ENCODE measurements at regions not wholly inside any gene's neighbourhood (a gene's known extent, or its start where the extent isn't known, plus 50 kb on each side); places are given as distances from the start of the nearest gene placed in this dataset.

GRCh38 chr10:120749072-120749471, 102.1 kb upstream of the WDR11 start:
- H3K9ac ChIP-seq (ENCODE audit: insufficient read length, low read depth), result no peak overlapping the region
- no peaks in the 10 kb centered on the region for H3K36me3 ChIP-seq (ENCODE audit: insufficient read depth, insufficient read length, low read length)
- no peak for DNase-seq (ENCODE audit: low read depth, low spot score)
- no peaks in the 10 kb centered on the region for H3K9me3 ChIP-seq (ENCODE audit: insufficient read depth, low read length)
- TF ChIP-seq SUZ12 (IDR thresholded peaks at IDR 0.05; ENCODE audit: extremely low read depth, insufficient read depth, insufficient read length) (no peak), YY1 (IDR thresholded peaks at IDR 0.05; ENCODE audit: insufficient read depth, insufficient read length) (no peak), ZNF274 (IDR thresholded peaks at IDR 0.05; ENCODE audit: low read depth, low read length) (no peak)
- H3K4me1 ChIP-seq (ENCODE audit: insufficient read depth, insufficient read length), result no peaks in the 10 kb centered on the region
- no peak overlapping the region for H3K4me3 ChIP-seq (ENCODE audit: insufficient read length, low read depth)
- no peaks in the 10 kb centered on the region for H3K27me3 ChIP-seq (ENCODE audit: insufficient read depth, insufficient read length)

GRCh38 chr10:120749856-120750566, 101.2 kb upstream of the WDR11 start:
- Histone ChIP-seq H3K9me3 (ENCODE audit: insufficient read depth, low read length) (no peaks in the 10 kb centered on the region), H3K4me1 (ENCODE audit: insufficient read depth, insufficient read length) (no peaks in the 10 kb centered on the region), H3K9ac (ENCODE audit: insufficient read length, low read depth) (no peak overlapping the region), H3K36me3 (ENCODE audit: insufficient read depth, insufficient read length, low read length) (no peaks in the 10 kb centered on the region), H3K4me3 (ENCODE audit: insufficient read length, low read depth) (no peak overlapping the region), H3K27me3 (ENCODE audit: insufficient read depth, insufficient read length) (no peaks in the 10 kb centered on the region)
- DNase-seq (ENCODE audit: low read depth, low spot score), result no peak
- TF ChIP-seq SUZ12 (IDR thresholded peaks at IDR 0.05; ENCODE audit: extremely low read depth, insufficient read depth, insufficient read length) (no peak), YY1 (IDR thresholded peaks at IDR 0.05; ENCODE audit: insufficient read depth, insufficient read length) (no peak), ZNF274 (IDR thresholded peaks at IDR 0.05; ENCODE audit: low read depth, low read length) (no peak)

GRCh38 chr10:120755771-120756170, 95.4 kb upstream of the WDR11 start:
- no peak for DNase-seq (ENCODE audit: low read depth, low spot score)
- TF ChIP-seq SUZ12 (IDR thresholded peaks at IDR 0.05; ENCODE audit: extremely low read depth, insufficient read depth, insufficient read length) (no peak), YY1 (IDR thresholded peaks at IDR 0.05; ENCODE audit: insufficient read depth, insufficient read length) (no peak)
- Histone ChIP-seq H3K27me3 (ENCODE audit: insufficient read depth, insufficient read length) (no peaks in the 10 kb centered on the region), H3K9me3 (ENCODE audit: insufficient read depth, low read length) (no peaks in the 10 kb centered on the region), H3K36me3 (ENCODE audit: insufficient read depth, insufficient read length, low read length) (no peaks in the 10 kb centered on the region), H3K4me1 (ENCODE audit: insufficient read depth, insufficient read length) (no peaks in the 10 kb centered on the region), H3K9ac (ENCODE audit: insufficient read length, low read depth) (no peak overlapping the region), H3K4me3 (ENCODE audit: insufficient read length, low read depth) (no peak overlapping the region)

- H3K4me3 ChIP-seq (ENCODE audit: insufficient read length, low read depth), result no peak overlapping the region
- DNase-seq (ENCODE audit: low read depth, low spot score), result no peak
- H3K9me3 ChIP-seq (ENCODE audit: insufficient read depth, low read length), result no peaks in the 10 kb centered on the region
- H3K27me3 ChIP-seq (ENCODE audit: insufficient read depth, insufficient read length), result no peaks in the 10 kb centered on the region
- TF ChIP-seq YY1 (IDR thresholded peaks at IDR 0.05; ENCODE audit: insufficient read depth, insufficient read length) (no peak), ZNF274 (IDR thresholded peaks at IDR 0.05; ENCODE audit: low read depth, low read length) (no peak), SUZ12 (IDR thresholded peaks at IDR 0.05; ENCODE audit: extremely low read depth, insufficient read depth, insufficient read length) (no peak)
- no peaks in the 10 kb centered on the region for H3K4me1 ChIP-seq (ENCODE audit: insufficient read depth, insufficient read length)
- H3K36me3 ChIP-seq (ENCODE audit: insufficient read depth, insufficient read length, low read length), result no peaks in the 10 kb centered on the region
- no peak overlapping the region for H3K9ac ChIP-seq (ENCODE audit: insufficient read length, low read depth)
These were observed 90.9 kb upstream of the WDR11 start for GRCh38 chr10:120760253-120760652.

GRCh38 chr10:120761951-120762350, 89.2 kb upstream of the WDR11 start:
- Histone ChIP-seq H3K36me3 (ENCODE audit: insufficient read depth, insufficient read length, low read length) (no peaks in the 10 kb centered on the region), H3K27me3 (ENCODE audit: insufficient read depth, insufficient read length) (no peaks in the 10 kb centered on the region), H3K4me1 (ENCODE audit: insufficient read depth, insufficient read length) (peaks cover 4% of the 10 kb centered on the region), H3K4me3 (ENCODE audit: insufficient read length, low read depth) (no peak overlapping the region), H3K9ac (ENCODE audit: insufficient read length, low read depth) (no peak overlapping the region), H3K9me3 (ENCODE audit: insufficient read depth, low read length) (no peaks in the 10 kb centered on the region)
- TF ChIP-seq YY1 (IDR thresholded peaks at IDR 0.05; ENCODE audit: insufficient read depth, insufficient read length) (no peak), SUZ12 (IDR thresholded peaks at IDR 0.05; ENCODE audit: extremely low read depth, insufficient read depth, insufficient read length) (no peak), ZNF274 (IDR thresholded peaks at IDR 0.05; ENCODE audit: low read depth, low read length) (no peak)
- no peak for DNase-seq (ENCODE audit: low read depth, low spot score)

GRCh38 chr10:120765226-120765803, 85.8 kb upstream of the WDR11 start:
- DNase-seq (ENCODE audit: low read depth, low spot score), result peak; percentile 23
- no peaks in the 10 kb centered on the region for H3K9me3 ChIP-seq (ENCODE audit: insufficient read depth, low read length)
- TF ChIP-seq ZNF274 (IDR thresholded peaks at IDR 0.05; ENCODE audit: low read depth, low read length) (no peak), SUZ12 (IDR thresholded peaks at IDR 0.05; ENCODE audit: extremely low read depth, insufficient read depth, insufficient read length) (no peak), YY1 (IDR thresholded peaks at IDR 0.05; ENCODE audit: insufficient read depth, insufficient read length) (no peak)
- H3K4me1 ChIP-seq (ENCODE audit: insufficient read depth, insufficient read length), result peaks cover 4% of the 10 kb centered on the region
- H3K9ac ChIP-seq (ENCODE audit: insufficient read length, low read depth), result no peak overlapping the region
- H3K4me3 ChIP-seq (ENCODE audit: insufficient read length, low read depth), result no peak overlapping the region
- no peaks in the 10 kb centered on the region for H3K36me3 ChIP-seq (ENCODE audit: insufficient read depth, insufficient read length, low read length)
- no peaks in the 10 kb centered on the region for H3K27me3 ChIP-seq (ENCODE audit: insufficient read depth, insufficient read length)

- Histone ChIP-seq H3K4me3 (ENCODE audit: insufficient read length, low read depth) (no peak overlapping the region), H3K9ac (ENCODE audit: insufficient read length, low read depth) (no peak overlapping the region), H3K27me3 (ENCODE audit: insufficient read depth, insufficient read length) (no peaks in the 10 kb centered on the region), H3K36me3 (ENCODE audit: insufficient read depth, insufficient read length, low read length) (no peaks in the 10 kb centered on the region), H3K4me1 (ENCODE audit: insufficient read depth, insufficient read length) (peaks cover 4% of the 10 kb centered on the region), H3K9me3 (ENCODE audit: insufficient read depth, low read length) (no peaks in the 10 kb centered on the region)
- DNase-seq (ENCODE audit: low read depth, low spot score), result no peak
- TF ChIP-seq SUZ12 (IDR thresholded peaks at IDR 0.05; ENCODE audit: extremely low read depth, insufficient read depth, insufficient read length) (no peak), YY1 (IDR thresholded peaks at IDR 0.05; ENCODE audit: insufficient read depth, insufficient read length) (no peak), ZNF274 (IDR thresholded peaks at IDR 0.05; ENCODE audit: low read depth, low read length) (no peak)
These were observed 82.9 kb upstream of the WDR11 start for GRCh38 chr10:120768227-120768626.

All from NT2/D1 (cell line).